ENCODE measurements at regions not wholly inside any gene's neighbourhood (a gene's known extent, or its start where the extent isn't known, plus 50 kb on each side); places are given as distances from the start of the nearest gene placed in this dataset.

DNA sequence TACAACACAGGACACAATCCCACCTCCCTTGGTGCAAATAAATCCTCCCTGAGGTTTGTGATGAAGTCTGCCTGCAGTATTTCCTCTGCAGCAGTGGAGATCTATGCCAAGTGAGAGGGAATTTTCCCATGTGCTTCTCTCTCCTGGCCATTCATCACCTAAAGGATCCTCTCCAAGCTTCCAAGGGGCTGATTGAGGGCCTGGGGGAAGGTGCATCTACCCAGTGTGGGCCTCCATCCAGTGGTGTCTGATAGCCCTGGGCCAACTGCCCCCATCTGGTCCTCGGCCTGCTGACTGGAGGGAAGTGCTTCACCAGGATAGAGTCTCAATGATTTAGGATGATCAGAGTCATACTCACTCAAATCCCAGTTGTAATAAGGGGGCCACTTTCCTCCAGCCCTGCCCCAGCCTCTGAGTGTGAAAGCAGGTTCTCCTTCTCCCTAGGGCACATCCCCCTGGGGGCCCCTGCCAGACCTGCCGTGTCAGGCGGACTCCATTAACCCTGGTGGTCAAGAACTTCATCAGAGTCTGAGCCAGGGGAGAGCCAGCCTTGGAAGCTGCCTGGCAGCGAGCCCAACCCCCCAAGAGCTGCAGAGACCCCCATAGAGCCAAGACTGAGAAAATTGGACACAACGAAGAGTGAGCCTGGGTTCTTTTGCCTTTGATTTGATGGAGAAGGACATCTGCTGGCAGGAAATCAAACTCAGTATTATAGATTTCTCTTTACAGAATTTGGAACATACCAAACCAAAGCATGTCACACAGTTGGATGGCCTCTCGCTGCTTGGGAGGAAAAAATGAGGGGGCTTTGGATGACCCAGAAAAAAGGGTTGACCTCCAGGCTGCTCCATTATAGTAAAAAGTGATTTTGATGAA, 509.6 kb downstream of the CMPK2 start:
- ATAC-seq, result no peak

GRCh38 chr2:6358546-6358945, 507.2 kb downstream of the CMPK2 start:
- no peak for ATAC-seq
- TF ChIP-seq ZC3H10 (CRISPR knock-in tag; IDR thresholded peaks at IDR 0.05) (no peak), GLIS3 (CRISPR knock-in tag; IDR thresholded peaks at IDR 0.05) (no peak), RARB (CRISPR knock-in tag; IDR thresholded peaks at IDR 0.05) (no peak), POU6F1 (CRISPR knock-in tag; IDR thresholded peaks at IDR 0.05; ENCODE audit: borderline replicate concordance, low read depth) (no peak)
- TF ChIP-seq, protein P1, sequence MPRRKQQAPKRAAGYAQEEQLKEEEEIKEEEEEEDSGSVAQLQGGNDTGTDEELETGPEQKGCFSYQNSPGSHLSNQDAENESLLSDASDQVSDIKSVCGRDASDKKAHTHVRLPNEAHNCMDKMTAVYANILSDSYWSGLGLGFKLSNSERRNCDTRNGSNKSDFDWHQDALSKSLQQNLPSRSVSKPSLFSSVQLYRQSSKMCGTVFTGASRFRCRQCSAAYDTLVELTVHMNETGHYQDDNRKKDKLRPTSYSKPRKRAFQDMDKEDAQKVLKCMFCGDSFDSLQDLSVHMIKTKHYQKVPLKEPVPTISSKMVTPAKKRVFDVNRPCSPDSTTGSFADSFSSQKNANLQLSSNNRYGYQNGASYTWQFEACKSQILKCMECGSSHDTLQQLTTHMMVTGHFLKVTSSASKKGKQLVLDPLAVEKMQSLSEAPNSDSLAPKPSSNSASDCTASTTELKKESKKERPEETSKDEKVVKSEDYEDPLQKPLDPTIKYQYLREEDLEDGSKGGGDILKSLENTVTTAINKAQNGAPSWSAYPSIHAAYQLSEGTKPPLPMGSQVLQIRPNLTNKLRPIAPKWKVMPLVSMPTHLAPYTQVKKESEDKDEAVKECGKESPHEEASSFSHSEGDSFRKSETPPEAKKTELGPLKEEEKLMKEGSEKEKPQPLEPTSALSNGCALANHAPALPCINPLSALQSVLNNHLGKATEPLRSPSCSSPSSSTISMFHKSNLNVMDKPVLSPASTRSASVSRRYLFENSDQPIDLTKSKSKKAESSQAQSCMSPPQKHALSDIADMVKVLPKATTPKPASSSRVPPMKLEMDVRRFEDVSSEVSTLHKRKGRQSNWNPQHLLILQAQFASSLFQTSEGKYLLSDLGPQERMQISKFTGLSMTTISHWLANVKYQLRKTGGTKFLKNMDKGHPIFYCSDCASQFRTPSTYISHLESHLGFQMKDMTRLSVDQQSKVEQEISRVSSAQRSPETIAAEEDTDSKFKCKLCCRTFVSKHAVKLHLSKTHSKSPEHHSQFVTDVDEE (CRISPR knock-in tag; IDR thresholded peaks at IDR 0.05), result no peak

More for the DNA sequence above, 509.6 kb downstream of the CMPK2 start:
- TF ChIP-seq ESRRG (CRISPR knock-in tag; IDR thresholded peaks at IDR 0.05) (no peak), BACH2 (CRISPR knock-in tag; IDR thresholded peaks at IDR 0.05; ENCODE audit: borderline replicate concordance) (no peak), ARNTL (CRISPR knock-in tag; IDR thresholded peaks at IDR 0.05; ENCODE audit: borderline replicate concordance, low read depth) (no peak), RARB (CRISPR knock-in tag; IDR thresholded peaks at IDR 0.05) (no peak), ISL1 (CRISPR knock-in tag; IDR thresholded peaks at IDR 0.05) (no peak), GLIS3 (CRISPR knock-in tag; IDR thresholded peaks at IDR 0.05) (no peak), POU6F1 (CRISPR knock-in tag; IDR thresholded peaks at IDR 0.05; ENCODE audit: borderline replicate concordance, low read depth) (no peak), TOX (CRISPR knock-in tag; IDR thresholded peaks at IDR 0.05; ENCODE audit: borderline replicate concordance) (no peak), PPARA (CRISPR knock-in tag; IDR thresholded peaks at IDR 0.05; ENCODE audit: borderline replicate concordance) (no peak), ZNF8 (CRISPR knock-in tag; IDR thresholded peaks at IDR 0.05) (no peak), CSDC2 (CRISPR knock-in tag; IDR thresholded peaks at IDR 0.05) (no peak), ZNF70 (CRISPR knock-in tag; IDR thresholded peaks at IDR 0.05) (no peak), SNAI2 (CRISPR knock-in tag; IDR thresholded peaks at IDR 0.05) (no peak), TCF4 (CRISPR knock-in tag; IDR thresholded peaks at IDR 0.05; ENCODE audit: borderline replicate concordance) (no peak), ZNF565 (CRISPR knock-in tag; conservative IDR thresholded peaks at IDR 0.05; ENCODE audit: low read depth) (no peak), ZFP30 (CRISPR knock-in tag; IDR thresholded peaks at IDR 0.05) (no peak), ZFP3 (CRISPR knock-in tag; IDR thresholded peaks at IDR 0.05) (no peak)
- TF ChIP-seq, protein P1 (CRISPR knock-in tag; IDR thresholded peaks at IDR 0.05), result no peak
- TF ChIP-seq, protein P2, sequence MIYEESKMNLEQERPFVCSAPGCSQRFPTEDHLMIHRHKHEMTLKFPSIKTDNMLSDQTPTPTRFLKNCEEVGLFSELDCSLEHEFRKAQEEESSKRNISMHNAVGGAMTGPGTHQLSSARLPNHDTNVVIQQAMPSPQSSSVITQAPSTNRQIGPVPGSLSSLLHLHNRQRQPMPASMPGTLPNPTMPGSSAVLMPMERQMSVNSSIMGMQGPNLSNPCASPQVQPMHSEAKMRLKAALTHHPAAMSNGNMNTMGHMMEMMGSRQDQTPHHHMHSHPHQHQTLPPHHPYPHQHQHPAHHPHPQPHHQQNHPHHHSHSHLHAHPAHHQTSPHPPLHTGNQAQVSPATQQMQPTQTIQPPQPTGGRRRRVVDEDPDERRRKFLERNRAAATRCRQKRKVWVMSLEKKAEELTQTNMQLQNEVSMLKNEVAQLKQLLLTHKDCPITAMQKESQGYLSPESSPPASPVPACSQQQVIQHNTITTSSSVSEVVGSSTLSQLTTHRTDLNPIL (CRISPR knock-in tag; IDR thresholded peaks at IDR 0.05; ENCODE audit: low read depth), result no peak
- TF ChIP-seq, protein P3, sequence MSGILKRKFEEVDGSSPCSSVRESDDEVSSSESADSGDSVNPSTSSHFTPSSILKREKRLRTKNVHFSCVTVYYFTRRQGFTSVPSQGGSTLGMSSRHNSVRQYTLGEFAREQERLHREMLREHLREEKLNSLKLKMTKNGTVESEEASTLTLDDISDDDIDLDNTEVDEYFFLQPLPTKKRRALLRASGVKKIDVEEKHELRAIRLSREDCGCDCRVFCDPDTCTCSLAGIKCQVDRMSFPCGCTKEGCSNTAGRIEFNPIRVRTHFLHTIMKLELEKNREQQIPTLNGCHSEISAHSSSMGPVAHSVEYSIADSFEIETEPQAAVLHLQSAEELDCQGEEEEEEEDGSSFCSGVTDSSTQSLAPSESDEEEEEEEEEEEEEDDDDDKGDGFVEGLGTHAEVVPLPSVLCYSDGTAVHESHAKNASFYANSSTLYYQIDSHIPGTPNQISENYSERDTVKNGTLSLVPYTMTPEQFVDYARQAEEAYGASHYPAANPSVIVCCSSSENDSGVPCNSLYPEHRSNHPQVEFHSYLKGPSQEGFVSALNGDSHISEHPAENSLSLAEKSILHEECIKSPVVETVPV (CRISPR knock-in tag; IDR thresholded peaks at IDR 0.05), result no peak

Data from SK-N-SH treated with all-trans-retinoic acid at 6 μM for 48 hours (cell line).